ENCODE measurements at regions not wholly inside any gene's neighbourhood (a gene's known extent, or its start where the extent isn't known, plus 50 kb on each side); places are given as distances from the start of the nearest gene placed in this dataset.

GRCh38 chr2:105600949-105601794 is 143.5 kb upstream of the NCK2 start:
- H3K27me3 ChIP-seq (ENCODE audit: low read length), result no peaks in the 10 kb centered on the region
- no peaks in the 10 kb centered on the region for H3K9me3 ChIP-seq (ENCODE audit: low read length)
- H3K9ac ChIP-seq (ENCODE audit: low read length), result no peak overlapping the region
- no peak for DNase-seq
- H3K36me3 ChIP-seq (ENCODE audit: low read depth, low read length), result no peaks in the 10 kb centered on the region
- BruUV-seq (replicated peaks), result no TSS peak
- H3K4me2 ChIP-seq (ENCODE audit: low read length), result no peak overlapping the region
- no peaks in the 10 kb centered on the region for H3F3A ChIP-seq (ENCODE audit: low read length, unreplicated experiment)
- peaks cover 4% of the 10 kb centered on the region for H3K4me1 ChIP-seq (ENCODE audit: insufficient read depth, low read length)
- no peak for ATAC-seq
- no peaks in the 10 kb centered on the region for H3K79me2 ChIP-seq (ENCODE audit: low read length)
- no peaks in the 10 kb centered on the region for H4K20me1 ChIP-seq (ENCODE audit: low read length)
- no peak for TF ChIP-seq CTCF (conservative IDR thresholded peaks at IDR 0.05; ENCODE audit: low read depth, low read length)
- TF ChIP-seq EZH2 (IDR thresholded peaks at IDR 0.05; ENCODE audit: low read length, unreplicated experiment), result no peak
- no peak for TF ChIP-seq EZH2phosphoT487 (IDR thresholded peaks at IDR 0.05; ENCODE audit: borderline replicate concordance, low read length)
- CTCF ChIA-PET, result no interaction called here
- H3K9me2 ChIP-seq (replicated peaks; ENCODE audit: low read length), result no peaks in the 10 kb centered on the region
- intact Hi-C loops (cut with micrococcal nuclease), result no loop called here
- POLR2A ChIA-PET (ENCODE audit: unreplicated experiment), result no interaction called here
- H2AFZ ChIP-seq (ENCODE audit: low read length), result no peak overlapping the region
- no peak overlapping the region for H3K27ac ChIP-seq (ENCODE audit: low read length)
- H3K4me3 ChIP-seq (ENCODE audit: low read length), result no peak overlapping the region

- H4K20me1 ChIP-seq (ENCODE audit: low read length), result no peaks in the 10 kb centered on the region
- no peak overlapping the region for H3K27ac ChIP-seq (ENCODE audit: low read length)
- ChIA-PET CTCF (no interaction called here), POLR2A (ENCODE audit: unreplicated experiment) (no interaction called here)
- no peaks in the 10 kb centered on the region for H3K9me3 ChIP-seq (ENCODE audit: low read length)
- TF ChIP-seq CTCF (conservative IDR thresholded peaks at IDR 0.05; ENCODE audit: low read depth, low read length) (no peak), EZH2 (IDR thresholded peaks at IDR 0.05; ENCODE audit: low read length, unreplicated experiment) (no peak), EZH2phosphoT487 (IDR thresholded peaks at IDR 0.05; ENCODE audit: borderline replicate concordance, low read length) (no peak)
- H3K9ac ChIP-seq (ENCODE audit: low read length), result no peak overlapping the region
- no peaks in the 10 kb centered on the region for H3K27me3 ChIP-seq (ENCODE audit: low read length)
- H3F3A ChIP-seq (ENCODE audit: low read length, unreplicated experiment), result no peaks in the 10 kb centered on the region
- no peak overlapping the region for H2AFZ ChIP-seq (ENCODE audit: low read length)
- H3K4me2 ChIP-seq (ENCODE audit: low read length), result no peak overlapping the region
- peaks cover 9% of the 10 kb centered on the region for H3K4me1 ChIP-seq (ENCODE audit: insufficient read depth, low read length)
- intact Hi-C loops (cut with micrococcal nuclease), result no loop called here
- ATAC-seq (no peak), DNase-seq (no peak)
- H3K9me2 ChIP-seq (replicated peaks; ENCODE audit: low read length), result no peaks in the 10 kb centered on the region
- BruUV-seq (replicated peaks), result no TSS peak
- no peak overlapping the region for H3K4me3 ChIP-seq (ENCODE audit: low read length)
- no peaks in the 10 kb centered on the region for H3K79me2 ChIP-seq (ENCODE audit: low read length)
- H3K36me3 ChIP-seq (ENCODE audit: low read depth, low read length), result no peaks in the 10 kb centered on the region
Observed at GRCh38 chr2:105600602-105600948, 144.1 kb upstream of the NCK2 start.

GRCh38 chr2:105600037-105600442 is 144.7 kb upstream of the NCK2 start:
- no peaks in the 10 kb centered on the region for H4K20me1 ChIP-seq (ENCODE audit: low read length)
- peaks cover 13% of the 10 kb centered on the region for H3K4me1 ChIP-seq (ENCODE audit: insufficient read depth, low read length)
- intact Hi-C loops (cut with micrococcal nuclease), result no loop called here
- no peaks in the 10 kb centered on the region for H3K36me3 ChIP-seq (ENCODE audit: low read depth, low read length)
- H3K4me3 ChIP-seq (ENCODE audit: low read length), result no peak overlapping the region
- no peak for DNase-seq
- H2AFZ ChIP-seq (ENCODE audit: low read length), result no peak overlapping the region
- ChIA-PET POLR2A (ENCODE audit: unreplicated experiment) (no interaction called here), CTCF (no interaction called here)
- H3F3A ChIP-seq (ENCODE audit: low read length, unreplicated experiment), result peaks cover 4% of the 10 kb centered on the region
- BruUV-seq (replicated peaks), result no TSS peak
- ATAC-seq, result no peak
- no peaks in the 10 kb centered on the region for H3K9me2 ChIP-seq (replicated peaks; ENCODE audit: low read length)
- H3K27ac ChIP-seq (ENCODE audit: low read length), result no peak overlapping the region
- H3K9me3 ChIP-seq (ENCODE audit: low read length), result no peaks in the 10 kb centered on the region
- H3K27me3 ChIP-seq (ENCODE audit: low read length), result no peaks in the 10 kb centered on the region
- H3K4me2 ChIP-seq (ENCODE audit: low read length), result no peak overlapping the region
- TF ChIP-seq EZH2phosphoT487 (IDR thresholded peaks at IDR 0.05; ENCODE audit: borderline replicate concordance, low read length) (no peak), EZH2 (IDR thresholded peaks at IDR 0.05; ENCODE audit: low read length, unreplicated experiment) (no peak), CTCF (conservative IDR thresholded peaks at IDR 0.05; ENCODE audit: low read depth, low read length) (no peak)
- no peaks in the 10 kb centered on the region for H3K79me2 ChIP-seq (ENCODE audit: low read length)
- no peak overlapping the region for H3K9ac ChIP-seq (ENCODE audit: low read length)

Measured in PC-3 (cell line).